H9 (cell line): ENCODE measurements at regions not wholly inside any gene's neighbourhood (a gene's known extent, or its start where the extent isn't known, plus 50 kb on each side); places are given as distances from the start of the nearest gene placed in this dataset.

Source experiments
- DNase-seq: peaks from one replicate; pipeline ENCODE4 v3.0.0-alpha.2; 2017
- H2AFZ ChIP-seq: one replicate; pipeline ENCODE4 v1.6.1; 2013; ENCODE audit warnings: mild to moderate bottlenecking, low read length, control low read depth, moderate library complexity
- H2AK5ac ChIP-seq: 2 replicates; pipeline ENCODE4 v1.6.1; 2013; ENCODE audit warnings: low read length, control low read depth, mixed read lengths; ENCODE audit not compliant: insufficient read length
- H2BK120ac ChIP-seq: one replicate; pipeline ENCODE4 v1.6.1; 2013; ENCODE audit warnings: low read depth, mild to moderate bottlenecking, low read length, control low read depth, inconsistent platforms; ENCODE audit not compliant: poor library complexity, severe bottlenecking
- H2BK12ac ChIP-seq: 2 replicates; pipeline ENCODE4 v1.6.1; 2013; ENCODE audit warnings: low read length, control low read depth, mixed read lengths, low read depth; ENCODE audit not compliant: insufficient read length
- H2BK15ac ChIP-seq: 2 replicates; pipeline ENCODE4 v1.6.1; 2013; ENCODE audit warnings: low read depth, low read length, control low read depth
- H2BK20ac ChIP-seq: one replicate; pipeline ENCODE4 v1.6.1; 2013; ENCODE audit warnings: low read depth, mild to moderate bottlenecking, low read length, control low read depth, inconsistent platforms; ENCODE audit not compliant: poor library complexity, severe bottlenecking
- H2BK5ac ChIP-seq: 2 replicates; pipeline ENCODE4 v1.6.1; 2013; ENCODE audit warnings: low read length, control low read depth, mixed read lengths; ENCODE audit not compliant: insufficient read length
- H3K14ac ChIP-seq: 2 replicates; pipeline ENCODE4 v1.6.1; 2013; ENCODE audit warnings: low read length, control low read depth; ENCODE audit not compliant: insufficient read depth
- H3K18ac ChIP-seq: 2 replicates; pipeline ENCODE4 v1.6.1; 2013; ENCODE audit warnings: low read depth, mild to moderate bottlenecking, mixed read lengths, low read length, control low read depth; ENCODE audit not compliant: insufficient read length
- H3K23ac ChIP-seq: 2 replicates; pipeline ENCODE4 v1.6.1; 2013; ENCODE audit warnings: low read length, control low read depth, mixed read lengths, low read depth; ENCODE audit not compliant: insufficient read length
- H3K23me2 ChIP-seq: 2 replicates; pipeline ENCODE4 v1.6.1; 2013; ENCODE audit warnings: low read depth, mild to moderate bottlenecking, mixed read lengths, low read length, control low read depth; ENCODE audit not compliant: insufficient read length, poor library complexity, severe bottlenecking
- H3K27ac ChIP-seq: 2 replicates; pipeline ENCODE4 v1.5.1; 2013; ENCODE audit warnings: low read length, control low read depth, mixed read lengths, low read depth; ENCODE audit not compliant: insufficient read length
- H3K27me3 ChIP-seq: 2 replicates; pipeline ENCODE4 v1.6.1; 2013; ENCODE audit warnings: low read length, control low read depth, inconsistent platforms; ENCODE audit not compliant: insufficient read depth
- H3K4ac ChIP-seq: 2 replicates; pipeline ENCODE4 v1.6.1; 2013; ENCODE audit warnings: low read depth, mild to moderate bottlenecking, control low read depth, inconsistent platforms, low read length, moderate library complexity
- H3K4me1 ChIP-seq: 2 replicates; pipeline ENCODE4 v1.6.1; 2013; ENCODE audit warnings: low read length, control low read depth, inconsistent platforms; ENCODE audit not compliant: insufficient read depth
- H3K4me2 ChIP-seq: 2 replicates; pipeline ENCODE4 v1.6.1; 2013; ENCODE audit warnings: low read length, control low read depth, mixed read lengths; ENCODE audit not compliant: insufficient read length, insufficient read depth
- H3K56ac ChIP-seq: 2 replicates; pipeline ENCODE4 v1.6.1; 2013; ENCODE audit warnings: low read depth, mild to moderate bottlenecking, mixed read lengths, low read length, control low read depth; ENCODE audit not compliant: insufficient read length
- H3K79me1 ChIP-seq: 2 replicates; pipeline ENCODE4 v1.6.1; 2013; ENCODE audit warnings: low read depth, mild to moderate bottlenecking, moderate library complexity, low read length, control low read depth, inconsistent platforms; ENCODE audit not compliant: insufficient read depth, poor library complexity, severe bottlenecking
- H3K79me2 ChIP-seq: 2 replicates; pipeline ENCODE4 v1.6.1; 2013; ENCODE audit warnings: low read length, control low read depth, inconsistent platforms; ENCODE audit not compliant: insufficient read depth
- H3K9ac ChIP-seq: 2 replicates; pipeline ENCODE4 v1.6.1; 2013; ENCODE audit warnings: low read length, control low read depth, mixed read lengths; ENCODE audit not compliant: insufficient read length; ENCODE audit errors: extremely low read depth
- H3K9me3 ChIP-seq: one replicate; pipeline ENCODE4 v1.6.1; 2013; ENCODE audit warnings: low read depth, low read length, inconsistent platforms; ENCODE audit not compliant: control insufficient read depth
- H3T11ph ChIP-seq: one replicate; pipeline ENCODE4 v1.6.1; 2013; ENCODE audit warnings: mild to moderate bottlenecking, low read length, control low read depth, inconsistent platforms
- H4K20me1 ChIP-seq: one replicate; pipeline ENCODE4 v1.6.1; 2013; ENCODE audit not compliant: control insufficient read depth, insufficient read length, insufficient read depth
- H4K5ac ChIP-seq: 2 replicates; pipeline ENCODE4 v1.6.1; 2013; ENCODE audit warnings: low read depth, mild to moderate bottlenecking, mixed read lengths, low read length, control low read depth; ENCODE audit not compliant: insufficient read length
- H4K8ac ChIP-seq: replicated peaks from 2 replicates; pipeline ENCODE4 v1.6.1; 2013; ENCODE audit warnings: low read length, control low read depth, mixed read lengths, low read depth; ENCODE audit not compliant: insufficient read length
- H4K91ac ChIP-seq: 2 replicates; pipeline ENCODE4 v1.6.1; 2013; ENCODE audit warnings: low read depth, mild to moderate bottlenecking, moderate library complexity, mixed read lengths, low read length, control low read depth; ENCODE audit not compliant: insufficient read length
- H3K27ac Mint-ChIP-seq, 3 experiments: 2 replicates in 2 of 3; 3 replicates in 1 of 3; pipeline ENCODE4 v1.8.0; 2020 to 2021; ENCODE audit warnings: mixed read lengths in 3 of 3, mild to moderate bottlenecking in 1 of 3, moderate library complexity in 1 of 3
- H3K27me3 Mint-ChIP-seq: 2 replicates; pipeline ENCODE4 v1.8.0; 2021; ENCODE audit warnings: low read depth, mild to moderate bottlenecking, moderate library complexity, mixed read lengths
- H3K36me3 Mint-ChIP-seq, 3 experiments: 2 replicates in 2 of 3; 3 replicates in 1 of 3; pipeline ENCODE4 v1.8.0; 2020 to 2021; ENCODE audit warnings: low read depth in 3 of 3, mixed read lengths in 3 of 3; ENCODE audit not compliant: insufficient read depth in 1 of 3
- H3K4me1 Mint-ChIP-seq, 2 experiments: 2 replicates each; pipeline ENCODE4 v1.8.0; 2020; ENCODE audit warnings: mixed read lengths in 2 of 2
- H3K4me3 Mint-ChIP-seq, 2 experiments: 2 replicates in 1 of 2; 3 replicates in 1 of 2; pipeline ENCODE4 v1.8.0; 2020 to 2021; ENCODE audit warnings: mild to moderate bottlenecking in 2 of 2, mixed read lengths in 2 of 2, moderate library complexity in 1 of 2
- H3K9me3 Mint-ChIP-seq, 2 experiments: 2 replicates in 1 of 2; 3 replicates in 1 of 2; pipeline ENCODE4 v1.8.0; 2020; ENCODE audit warnings: mild to moderate bottlenecking in 2 of 2, mixed read lengths in 2 of 2, moderate library complexity in 1 of 2
- CTCF ChIP-seq: fragments of 200-600 bp; sonication (generic); conservative IDR thresholded peaks from 3 replicates; pipeline ENCODE4 v1.8.0; 2021; ENCODE audit warnings: antibody characterized with exemption, mild to moderate bottlenecking
- WGBS: extraction: QIAGEN DNeasy Blood & Tissue Kit; methylation state at CpG from one replicate; pipeline ENCODE4 v1.1.7; 2013; ENCODE audit warnings: missing lambda C conversion rate, low lambda C conversion rate, mixed read lengths; ENCODE audit not compliant: insufficient read length; ENCODE audit errors: extremely low coverage; 5-methylcytosine and 5-hydroxymethylcytosine counted together

GRCh38 chr12:89278862-89279261, 73.4 kb downstream of the DUSP6 start:
- no peaks in the 10 kb centered on the region for H3K27me3 Mint-ChIP-seq
- Histone ChIP-seq H3K79me2 (no peaks in the 10 kb centered on the region), H3K9ac (no peak overlapping the region), H2AK5ac (no peak overlapping the region), H2BK20ac (no peak overlapping the region), H3K14ac (no peak overlapping the region), H3K56ac (no peak overlapping the region), H4K91ac (no peak overlapping the region), H3K23ac (no peak overlapping the region), H3K27ac (no peak overlapping the region), H3K4ac (no peak overlapping the region), H2BK12ac (no peak overlapping the region), H4K8ac (no peak overlapping the region), H4K20me1 (no peaks in the 10 kb centered on the region), H3K4me1 (peaks cover 4% of the 10 kb centered on the region), H2BK120ac (no peak overlapping the region), H2BK5ac (no peak overlapping the region), H3K18ac (no peak overlapping the region), H3T11ph (no peak overlapping the region), H4K5ac (no peak overlapping the region), H3K79me1 (no peaks in the 10 kb centered on the region), H3K23me2 (no peaks in the 10 kb centered on the region), H2BK15ac (no peak overlapping the region), H3K4me2 (no peak overlapping the region), H3K9me3 (no peaks in the 10 kb centered on the region), H2AFZ (no peak overlapping the region), H3K27me3 (no peaks in the 10 kb centered on the region)
- H3K36me3 Mint-ChIP-seq: no peaks in the 10 kb centered on the region
- DNase-seq: no peak
- TF ChIP-seq CTCF: no peak
- peaks cover 7 to 10% of the 10 kb centered on the region in 2 experiments; a peak in 3 of 4 replicates for H3K4me1 Mint-ChIP-seq
- H3K4me3 Mint-ChIP-seq: no peak overlapping the region
- WGBS: no CpG with 5 or more reads among the region's 6 CpGs
- H3K9me3 Mint-ChIP-seq: no peaks in the 10 kb centered on the region
- no peak overlapping the region for H3K27ac Mint-ChIP-seq
